ENCODE measurements at regions not wholly inside any gene's neighbourhood (a gene's known extent, or its start where the extent isn't known, plus 50 kb on each side); places are given as distances from the start of the nearest gene placed in this dataset.

- DNase-seq, result peak; percentile 45
- H3K27me3 ChIP-seq, result no peaks in the 10 kb centered on the region
- no peaks in the 10 kb centered on the region for H3K36me3 ChIP-seq
- H3K4me1 ChIP-seq, result peaks cover 31% of the 10 kb centered on the region
- no peaks in the 10 kb centered on the region for H3K9me3 ChIP-seq
- no peak overlapping the region for H3K4me3 ChIP-seq (ENCODE audit: low read depth, low read length)
- no peak for TF ChIP-seq CTCF (IDR thresholded peaks at IDR 0.05; ENCODE audit: low read depth, low read length)
Observed at GRCh38 chr5:125870256-125870655, 553.0 kb upstream of the GRAMD2B start.

GRCh38 chr5:125874057-125874456 is 549.2 kb upstream of the GRAMD2B start:
- Histone ChIP-seq H3K27me3 (no peaks in the 10 kb centered on the region), H3K4me3 (ENCODE audit: low read depth, low read length) (no peak overlapping the region), H3K4me1 (peaks cover 15% of the 10 kb centered on the region), H3K9me3 (no peaks in the 10 kb centered on the region), H3K36me3 (no peaks in the 10 kb centered on the region)
- DNase-seq, result no peak
- no peak for TF ChIP-seq CTCF (IDR thresholded peaks at IDR 0.05; ENCODE audit: low read depth, low read length)

GRCh38 chr5:125874717-125875116 is 548.5 kb upstream of the GRAMD2B start:
- no peaks in the 10 kb centered on the region for H3K27me3 ChIP-seq
- H3K9me3 ChIP-seq, result no peaks in the 10 kb centered on the region
- peak; percentile 27 for TF ChIP-seq CTCF (IDR thresholded peaks at IDR 0.05; ENCODE audit: low read depth, low read length)
- H3K4me3 ChIP-seq (ENCODE audit: low read depth, low read length), result no peak overlapping the region
- H3K4me1 ChIP-seq, result peaks cover 15% of the 10 kb centered on the region
- DNase-seq, result peak; percentile 18
- no peaks in the 10 kb centered on the region for H3K36me3 ChIP-seq

- H3K4me3 ChIP-seq (ENCODE audit: low read depth, low read length), result no peak overlapping the region
- H3K36me3 ChIP-seq, result no peaks in the 10 kb centered on the region
- no peaks in the 10 kb centered on the region for H3K9me3 ChIP-seq
- peaks cover 6% of the 10 kb centered on the region; the same call in 1 of the 2 replicates for H3K4me1 ChIP-seq
- TF ChIP-seq CTCF (IDR thresholded peaks at IDR 0.05; ENCODE audit: low read depth, low read length), result no peak
- H3K27me3 ChIP-seq, result no peaks in the 10 kb centered on the region
- DNase-seq, result no peak
Observed at GRCh38 chr5:125877248-125877647, 546.0 kb upstream of the GRAMD2B start.

- Histone ChIP-seq H3K4me1 (0 out of 2 replicates have a peak, but pooled peaks cover under 1% of the 10 kb centered on the region), H3K27me3 (no peaks in the 10 kb centered on the region), H3K36me3 (no peaks in the 10 kb centered on the region), H3K4me3 (ENCODE audit: low read depth, low read length) (no peak overlapping the region), H3K9me3 (no peaks in the 10 kb centered on the region)
- no peak for DNase-seq
- no peak for TF ChIP-seq CTCF (IDR thresholded peaks at IDR 0.05; ENCODE audit: low read depth, low read length)
Observed at GRCh38 chr5:125882061-125882460, 541.1 kb upstream of the GRAMD2B start.

GRCh38 chr5:125883223-125883622 is 540.0 kb upstream of the GRAMD2B start:
- no peaks in the 10 kb centered on the region for H3K4me1 ChIP-seq
- no peaks in the 10 kb centered on the region for H3K36me3 ChIP-seq
- DNase-seq, result no peak
- TF ChIP-seq CTCF (IDR thresholded peaks at IDR 0.05; ENCODE audit: low read depth, low read length), result no peak
- H3K9me3 ChIP-seq, result no peaks in the 10 kb centered on the region
- H3K27me3 ChIP-seq, result no peaks in the 10 kb centered on the region
- no peak overlapping the region for H3K4me3 ChIP-seq (ENCODE audit: low read depth, low read length)
